GM19023 (cell line): ENCODE measurements at regions not wholly inside any gene's neighbourhood (a gene's known extent, or its start where the extent isn't known, plus 50 kb on each side); places are given as distances from the start of the nearest gene placed in this dataset.
A peak's percentile ranks its signal among the peaks of the same experiment; 100 is the strongest.
"Not testable (repeated sequence)": the region's sequence is repeated elsewhere in the genome, so short reads cannot be mapped to it uniquely, and the experiment has no call there.

ENCODE experiments used
- ATAC-seq: cut with Tn5 transposase; IDR thresholded peaks from one replicate; pipeline ENCODE4 v1.9.1; 2021; ENCODE audit warnings: mild to moderate bottlenecking, moderate library complexity; ENCODE audit not compliant: unreplicated experiment

DNA sequence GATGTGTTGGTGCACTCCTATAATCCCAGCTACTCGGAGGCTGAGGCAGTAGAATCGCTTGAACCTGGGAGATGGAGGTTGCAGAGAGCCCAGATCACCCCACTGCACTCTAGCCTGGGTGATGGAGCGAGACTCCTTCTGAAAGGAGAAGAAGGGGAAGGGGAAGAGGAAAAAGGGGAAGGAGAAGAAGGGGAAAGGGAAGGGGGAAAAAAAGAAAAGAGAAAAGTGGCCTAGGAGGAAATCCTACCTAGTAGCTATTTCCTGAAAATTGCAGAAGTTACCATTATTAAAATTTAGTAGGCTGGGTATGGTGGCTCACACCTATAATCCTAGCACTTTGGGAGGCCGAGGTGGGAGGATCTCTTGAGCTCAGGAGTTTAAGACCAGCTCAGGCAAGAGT is 67.4 kb downstream of the ARRDC3 start:
- no peak for ATAC-seq

DNA sequence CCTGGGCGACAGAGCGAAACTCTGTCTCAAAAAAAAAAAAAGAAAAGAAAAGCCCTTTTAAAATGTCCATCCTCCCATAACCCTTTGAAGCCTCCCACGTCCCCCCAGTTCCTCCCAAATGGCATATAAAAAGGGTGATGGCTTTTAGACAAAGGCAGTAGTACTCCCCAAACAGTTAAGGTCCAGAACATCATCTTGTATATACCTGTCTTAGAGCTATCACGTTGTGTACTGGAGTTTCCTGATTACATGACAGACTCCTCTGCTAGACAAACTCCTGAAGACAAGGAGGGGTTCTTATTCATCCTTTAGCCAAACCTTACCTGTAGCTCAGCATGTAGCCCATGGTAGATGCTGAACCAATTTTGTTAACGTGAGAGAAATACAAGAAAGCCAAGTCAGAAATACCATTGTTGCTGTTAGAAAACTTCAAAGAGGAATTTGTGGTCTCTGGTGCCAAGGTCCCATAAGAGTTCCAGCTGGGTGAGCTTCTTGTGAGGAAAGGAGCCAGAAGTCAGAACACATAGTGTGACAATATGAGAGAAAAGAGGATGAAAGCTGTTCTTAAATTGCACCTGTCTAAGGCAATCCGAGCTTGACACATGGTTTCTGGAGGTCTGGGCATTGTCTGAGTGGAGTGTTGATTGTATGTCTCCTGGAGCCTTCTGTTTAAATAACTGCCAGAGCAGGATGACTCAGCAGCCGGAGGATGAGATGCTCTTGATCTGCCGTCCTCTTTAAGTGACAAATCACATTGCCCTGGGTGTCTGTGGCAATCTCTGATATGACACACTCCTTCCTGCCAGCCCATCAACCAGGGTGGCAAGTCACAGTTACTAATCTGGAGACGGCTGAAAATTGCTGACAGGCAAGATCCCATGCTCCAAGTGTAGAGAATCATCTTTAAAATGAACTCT is 69.1 kb downstream of the ARRDC3 start:
- ATAC-seq: no peak

DNA sequence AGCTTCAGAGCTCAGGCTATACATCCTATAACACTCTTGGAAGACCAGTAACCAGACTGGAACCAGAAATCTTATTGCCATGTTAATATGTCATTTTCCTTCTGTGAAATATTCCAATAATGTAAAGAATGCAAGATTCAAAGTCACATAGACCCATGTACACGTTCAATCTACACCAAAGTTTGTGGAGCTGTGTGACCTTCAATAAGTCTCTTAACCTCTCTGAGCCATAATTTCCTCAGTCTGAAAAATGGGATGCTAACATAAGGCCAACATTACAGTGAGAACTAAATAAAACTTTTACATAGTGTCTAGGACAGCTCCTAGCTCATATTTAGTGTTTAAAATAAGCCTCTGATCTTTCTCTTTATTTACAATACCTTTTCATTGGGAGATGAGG is 70.4 kb downstream of the ARRDC3 start:
- ATAC-seq: no peak

DNA sequence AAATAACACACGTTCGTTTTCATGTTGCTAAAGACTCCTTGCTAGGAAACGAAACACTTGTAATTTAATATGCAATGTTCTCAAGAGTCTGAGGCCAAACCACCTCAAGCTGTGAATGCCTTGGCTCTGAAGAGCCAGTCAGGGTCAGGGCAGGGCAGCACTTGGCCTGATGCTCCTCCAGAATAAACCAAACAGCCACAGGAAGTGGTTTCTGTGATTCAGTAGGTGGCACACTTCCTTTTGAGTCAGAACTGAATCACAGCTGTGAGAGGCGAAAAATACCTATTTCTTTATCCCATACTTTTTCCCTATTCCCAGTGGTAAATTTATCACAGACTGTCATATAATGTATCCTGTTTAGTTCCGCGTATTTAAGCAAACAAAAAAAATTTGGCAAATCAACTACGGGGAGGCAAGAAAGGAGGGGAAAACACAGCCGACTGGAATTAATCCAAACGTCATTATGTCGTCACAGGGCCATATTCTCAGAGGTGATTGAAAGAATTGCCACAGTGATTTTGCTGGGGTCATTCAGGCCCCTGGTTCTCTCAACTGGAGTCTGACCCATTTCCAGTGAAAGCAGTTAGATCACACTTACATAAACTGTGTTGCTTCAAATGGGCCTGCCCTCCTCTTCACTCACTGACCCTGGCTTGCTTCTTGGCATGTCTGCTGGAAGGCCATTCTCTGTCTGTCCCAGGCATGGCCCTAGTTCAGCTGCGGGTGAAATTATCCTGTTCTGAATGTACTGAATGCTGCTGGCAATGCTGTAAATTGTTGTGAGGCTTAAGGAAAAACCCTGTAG is 71.2 kb downstream of the ARRDC3 start:
- ATAC-seq: peak; percentile 94

DNA sequence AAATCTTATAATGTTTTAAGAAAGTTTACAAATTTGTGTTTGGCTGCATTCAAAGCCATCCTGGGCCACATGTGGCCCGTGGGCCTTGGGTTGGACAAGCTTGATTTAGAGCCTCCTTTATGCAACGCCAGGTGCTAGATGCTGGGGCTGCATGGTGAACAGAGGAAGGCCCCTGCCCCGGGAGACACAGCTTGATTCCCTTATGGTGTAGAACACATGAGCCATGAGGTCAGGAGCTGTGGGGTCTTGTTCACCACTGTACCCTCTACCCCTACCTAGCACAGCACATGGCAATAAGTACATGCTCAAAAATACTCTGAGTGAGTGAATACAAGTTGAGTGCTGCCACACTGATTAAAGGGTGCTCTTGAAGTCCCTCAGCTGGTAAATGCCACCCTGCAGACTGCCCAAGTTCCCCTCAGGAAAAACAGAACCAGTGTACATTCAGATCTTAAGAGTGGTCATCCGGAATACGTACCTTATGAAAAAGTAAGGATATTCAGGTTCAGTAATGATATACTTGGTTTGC is 71.9 kb downstream of the ARRDC3 start:
- ATAC-seq: peak; percentile 14

DNA sequence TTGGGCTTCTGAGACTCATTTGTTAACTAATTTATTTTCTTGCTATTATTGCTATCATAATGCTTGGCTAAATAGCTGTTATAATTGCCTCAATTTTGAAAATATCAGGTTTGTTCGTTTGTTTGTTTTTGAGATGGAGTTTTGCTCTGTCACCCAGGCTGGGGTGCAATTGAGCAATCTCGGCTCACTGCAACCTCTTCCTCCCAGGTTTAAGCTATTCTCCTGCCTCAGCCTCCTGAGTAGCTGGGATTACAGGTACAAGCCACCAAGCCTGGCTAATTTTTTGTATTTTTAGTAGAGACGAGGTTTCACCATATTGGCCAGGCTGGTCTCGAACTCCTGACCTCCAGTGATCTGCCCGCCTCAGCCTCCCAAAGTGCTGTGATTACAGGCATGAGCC is 75.0 kb downstream of the ARRDC3 start:
- not testable (repeated sequence) for ATAC-seq

DNA sequence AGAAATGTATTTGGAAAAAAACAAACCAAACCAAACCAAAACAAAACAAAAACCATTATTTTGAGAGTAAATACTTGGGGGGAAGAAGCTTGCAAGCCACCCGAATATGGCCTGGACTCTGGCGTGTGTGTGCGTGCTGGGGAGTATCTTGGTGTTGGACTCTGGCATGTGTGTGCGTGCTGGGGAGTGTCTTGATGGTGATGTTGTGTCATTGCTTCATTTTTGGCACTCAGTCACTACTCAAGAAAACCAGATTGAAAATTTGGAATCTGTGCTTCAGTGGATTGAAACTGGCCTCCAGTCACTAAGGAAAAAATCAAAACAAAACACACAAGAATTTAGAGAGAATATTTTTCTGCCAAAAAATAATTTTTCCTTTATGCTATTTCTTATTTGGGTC is 76.1 kb downstream of the ARRDC3 start:
- ATAC-seq: no peak

DNA sequence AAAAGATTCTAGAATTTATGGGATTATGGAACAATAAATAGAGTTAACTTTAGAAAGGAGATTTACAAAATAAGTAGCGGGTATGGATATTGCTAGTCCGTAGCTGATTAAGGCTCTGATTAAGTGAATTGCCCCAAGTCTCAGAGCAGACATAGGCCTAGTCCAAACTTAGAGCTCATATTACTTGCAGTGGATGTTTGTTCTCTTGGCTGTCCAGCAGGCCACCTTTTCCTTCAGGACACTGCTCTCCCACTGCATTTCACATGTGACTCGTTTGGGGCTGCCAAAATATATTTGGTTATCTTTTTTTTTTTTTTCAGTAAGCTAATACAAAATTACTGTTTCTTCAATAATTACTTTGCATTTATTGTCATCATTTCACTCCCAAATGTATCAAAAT is 76.6 kb downstream of the ARRDC3 start:
- ATAC-seq: no peak

DNA sequence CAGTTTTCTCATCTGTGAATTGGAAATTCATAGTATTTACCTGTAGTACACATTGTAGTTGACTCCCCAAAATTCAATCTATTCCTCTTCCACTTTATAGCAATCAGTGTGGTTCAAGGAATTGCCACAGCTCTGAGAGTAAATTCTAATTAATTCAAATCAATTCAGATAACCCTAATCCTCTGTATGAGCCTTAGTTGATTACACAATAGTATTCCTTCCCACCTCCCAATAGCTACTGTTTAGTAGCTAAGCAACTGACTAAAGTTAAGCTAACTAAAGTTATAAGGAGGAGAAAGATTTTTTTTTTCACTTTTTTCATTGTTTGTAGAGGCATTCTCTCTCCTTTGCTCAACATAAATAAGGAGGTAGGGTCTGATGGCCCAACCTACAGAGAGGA is 77.5 kb downstream of the ARRDC3 start:
- no peak for ATAC-seq

DNA sequence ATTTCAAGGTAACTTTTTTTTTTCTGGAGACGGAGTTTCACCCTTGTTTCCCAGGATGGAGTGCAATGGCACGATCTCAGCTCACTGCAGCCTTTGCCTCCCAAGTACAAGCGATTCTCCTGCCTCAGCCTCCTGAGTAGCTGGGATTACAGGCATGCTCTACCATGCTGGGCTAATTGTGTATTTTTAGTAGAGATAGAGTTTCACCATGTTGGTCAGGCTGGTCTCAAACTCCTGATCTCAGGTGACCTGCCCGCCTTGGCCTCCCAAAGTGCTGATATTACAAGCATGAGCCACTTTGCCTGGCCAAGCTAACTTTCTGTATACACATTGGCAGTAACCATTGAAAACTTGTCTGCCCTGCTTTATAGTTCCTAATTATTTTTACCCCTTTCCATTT is 79.1 kb downstream of the ARRDC3 start:
- ATAC-seq: not testable (repeated sequence)

DNA sequence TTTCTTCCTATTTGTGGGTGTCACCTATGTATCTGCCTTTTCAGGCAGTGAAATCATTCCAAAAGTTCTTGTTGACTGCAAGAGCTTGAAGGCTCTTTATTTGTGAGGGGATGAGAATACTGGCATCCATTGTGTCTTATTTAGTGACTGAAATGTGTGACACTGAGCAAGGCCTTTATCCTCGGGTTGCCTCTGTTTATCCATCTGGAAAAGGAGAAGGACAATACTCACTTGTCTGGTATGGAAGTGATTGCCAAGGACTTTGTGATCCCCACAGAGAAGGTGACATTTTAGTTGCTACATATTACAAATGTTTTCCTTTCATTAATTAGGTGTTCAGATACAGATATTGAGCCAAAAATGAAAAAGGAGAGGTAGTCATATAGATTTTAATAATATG is 80.2 kb downstream of the ARRDC3 start:
- no peak for ATAC-seq

DNA sequence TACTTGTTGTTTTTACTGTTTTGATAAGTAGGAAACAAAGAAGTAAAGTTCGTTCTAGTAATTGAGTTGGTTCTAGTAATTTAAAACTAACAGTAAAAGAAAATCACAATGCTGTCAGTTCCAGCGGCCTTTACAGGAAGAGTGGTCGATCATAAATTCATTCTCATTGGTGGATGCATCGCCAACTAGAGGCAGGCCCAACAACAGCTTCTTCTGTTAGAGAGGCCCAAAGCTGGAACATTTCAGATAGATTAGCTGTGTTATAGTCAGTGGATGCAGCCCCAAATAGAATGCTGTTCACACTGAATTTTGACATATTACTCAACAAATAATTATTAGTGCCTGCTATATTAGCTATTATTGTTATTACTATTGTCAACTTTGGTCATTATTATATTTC is 80.8 kb downstream of the ARRDC3 start:
- ATAC-seq: no peak

DNA sequence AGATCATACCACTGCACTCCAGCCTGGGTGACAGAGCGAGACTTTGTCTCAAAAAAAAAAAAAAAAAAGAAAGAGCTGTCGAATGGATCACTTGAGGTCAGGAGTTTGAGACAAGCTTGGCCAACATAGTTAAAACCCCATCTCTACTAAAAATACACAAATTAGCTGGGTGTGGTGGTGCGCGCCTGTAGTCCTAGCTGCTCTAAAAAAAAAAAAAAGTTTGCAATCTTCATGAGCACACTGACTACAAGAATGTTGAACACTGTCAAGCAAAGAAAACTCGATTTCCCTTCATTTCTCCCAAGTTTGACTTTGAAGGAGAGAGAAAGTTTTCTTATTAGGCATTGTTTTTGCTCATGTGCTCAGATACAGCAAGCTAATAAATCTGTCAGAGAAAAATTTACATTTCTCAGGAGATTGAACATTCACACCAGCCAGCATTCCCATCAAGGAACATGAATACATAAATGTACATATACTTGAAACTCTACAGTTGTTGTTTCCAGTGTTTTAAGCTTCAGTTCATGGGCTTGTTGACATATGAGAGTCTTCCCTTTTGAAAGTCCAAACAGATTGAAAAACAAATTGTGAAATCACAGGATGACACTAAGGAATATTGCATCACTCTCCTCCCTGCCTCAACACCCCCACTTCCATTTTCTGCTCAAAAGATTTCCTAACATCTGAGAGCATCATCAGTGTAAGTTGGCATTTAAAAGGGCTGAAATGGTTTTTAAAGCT is 81.8 kb downstream of the ARRDC3 start:
- no peak for ATAC-seq

DNA sequence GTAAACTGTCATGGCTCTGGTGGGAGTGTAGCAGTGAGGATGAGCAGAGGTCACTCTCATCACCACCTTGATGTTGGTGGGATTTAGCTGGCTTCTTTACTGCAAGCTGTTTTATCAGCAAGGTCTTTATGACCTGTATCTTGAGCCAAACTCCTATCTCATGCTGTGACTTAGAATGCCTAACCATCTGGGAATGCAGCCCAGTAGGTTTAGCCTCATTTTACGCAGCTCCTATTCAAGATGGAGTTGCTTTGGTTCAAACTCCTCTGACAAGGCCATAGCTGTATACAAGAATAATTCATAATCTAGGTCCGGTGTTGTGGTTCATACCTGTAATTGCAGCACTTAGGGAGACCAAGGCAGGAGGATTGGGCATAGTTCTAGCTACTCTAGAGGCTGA is 85.1 kb downstream of the ARRDC3 start:
- ATAC-seq: no peak

DNA sequence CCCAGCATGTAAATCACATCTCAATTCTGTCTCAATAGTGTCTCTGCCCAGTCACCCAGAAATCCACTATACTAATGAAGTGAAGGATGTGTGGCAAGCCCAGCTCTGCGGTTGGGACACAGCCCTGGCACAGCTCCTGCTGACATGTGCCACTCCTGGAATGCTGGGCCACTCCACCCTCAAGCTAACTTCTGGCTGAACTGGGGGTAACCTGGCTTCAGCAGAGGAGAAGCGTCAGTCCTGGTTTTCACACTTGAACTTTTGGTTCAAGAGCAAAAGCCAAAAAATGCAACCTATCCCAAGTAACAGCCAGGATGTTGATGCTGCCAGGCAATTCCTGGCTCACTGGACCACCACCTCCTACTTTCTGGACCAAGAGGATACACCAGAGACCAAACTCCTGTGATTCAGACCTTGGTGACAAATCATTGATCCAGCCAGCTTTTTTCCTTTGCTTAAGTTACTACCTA is 86.4 kb downstream of the ARRDC3 start:
- no peak for ATAC-seq

DNA sequence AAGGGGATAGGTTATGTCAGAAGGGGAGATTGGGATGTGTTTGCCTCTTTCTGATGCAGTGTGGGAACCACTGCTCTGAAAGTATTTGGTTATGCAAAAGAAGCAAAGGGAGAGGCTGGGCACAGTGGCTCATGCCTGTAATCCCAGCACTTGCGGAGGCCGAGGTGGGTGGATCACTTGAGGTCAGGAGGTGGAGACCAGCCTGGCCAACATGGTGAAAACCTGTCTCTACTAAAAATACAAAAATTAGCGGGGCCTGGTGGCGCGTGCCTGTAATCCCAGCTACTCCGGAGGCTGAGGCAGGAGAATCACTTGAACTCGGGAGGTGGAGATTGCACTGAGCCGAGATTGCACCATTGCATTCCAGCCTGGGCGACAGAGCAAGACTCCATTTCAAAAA is 87.0 kb downstream of the ARRDC3 start:
- not testable (repeated sequence) for ATAC-seq

DNA sequence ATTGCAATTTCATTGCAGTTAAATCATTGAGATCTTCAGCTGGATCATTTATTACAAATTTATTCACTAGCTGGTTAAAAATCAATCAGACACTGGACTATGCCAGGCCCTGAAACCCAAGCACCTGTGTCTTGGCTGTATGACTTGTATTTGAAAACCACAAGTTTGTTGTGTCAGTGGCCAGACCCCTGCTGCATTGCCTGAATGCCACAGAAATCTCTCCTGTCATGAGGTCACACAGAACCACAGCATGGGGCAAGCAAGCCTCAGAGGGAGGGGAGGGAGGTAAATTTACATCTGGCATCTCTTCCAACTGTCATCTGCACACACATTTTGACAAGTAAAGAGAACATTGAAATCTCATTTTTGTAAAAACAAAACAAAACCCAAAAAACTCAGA is 90.0 kb downstream of the ARRDC3 start:
- peak; percentile 98 for ATAC-seq

DNA sequence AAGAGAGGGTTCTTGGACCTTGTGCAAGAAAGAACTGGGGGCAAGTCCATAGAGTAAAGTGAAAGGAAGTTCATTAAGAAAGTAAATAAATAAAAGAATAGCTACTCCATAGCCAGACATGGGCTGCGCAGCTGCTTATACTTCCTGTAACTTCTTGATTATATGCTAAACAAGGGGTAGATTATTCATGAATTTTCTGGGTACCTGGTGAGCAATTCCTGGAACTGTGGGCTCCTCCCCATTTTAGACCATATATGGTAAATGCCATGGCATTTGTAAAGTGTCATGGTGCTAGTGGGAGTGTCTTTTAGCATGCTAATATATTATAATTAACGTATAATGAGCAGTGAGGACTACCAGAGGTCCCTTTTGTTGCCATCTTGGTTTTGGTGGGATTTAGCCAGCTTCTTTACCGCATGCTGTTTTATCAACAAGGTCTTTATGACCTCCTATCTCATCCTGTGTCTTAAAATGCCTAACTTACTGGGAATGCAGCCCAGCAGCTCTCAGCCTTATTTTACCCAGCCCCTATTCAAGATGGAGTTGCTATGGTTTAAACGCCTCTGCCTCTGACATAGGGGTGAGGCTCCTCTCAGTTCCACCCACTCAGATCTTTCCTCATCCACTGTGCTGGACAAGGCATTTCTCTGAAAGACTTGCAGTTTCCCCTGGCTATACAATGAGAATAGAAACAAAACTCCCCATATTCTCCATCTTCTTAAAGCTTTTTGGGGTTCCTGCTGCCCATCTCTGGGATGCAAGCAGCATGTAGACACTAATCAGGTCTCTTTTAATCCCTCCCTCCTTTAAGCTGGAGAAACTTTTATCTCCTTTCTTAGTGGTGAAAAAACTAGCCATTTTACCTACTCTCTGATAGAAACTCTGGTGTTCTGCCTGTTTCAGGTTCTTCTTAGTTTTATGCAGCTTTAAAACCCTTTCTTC is 91.2 kb downstream of the ARRDC3 start:
- ATAC-seq: no peak

DNA sequence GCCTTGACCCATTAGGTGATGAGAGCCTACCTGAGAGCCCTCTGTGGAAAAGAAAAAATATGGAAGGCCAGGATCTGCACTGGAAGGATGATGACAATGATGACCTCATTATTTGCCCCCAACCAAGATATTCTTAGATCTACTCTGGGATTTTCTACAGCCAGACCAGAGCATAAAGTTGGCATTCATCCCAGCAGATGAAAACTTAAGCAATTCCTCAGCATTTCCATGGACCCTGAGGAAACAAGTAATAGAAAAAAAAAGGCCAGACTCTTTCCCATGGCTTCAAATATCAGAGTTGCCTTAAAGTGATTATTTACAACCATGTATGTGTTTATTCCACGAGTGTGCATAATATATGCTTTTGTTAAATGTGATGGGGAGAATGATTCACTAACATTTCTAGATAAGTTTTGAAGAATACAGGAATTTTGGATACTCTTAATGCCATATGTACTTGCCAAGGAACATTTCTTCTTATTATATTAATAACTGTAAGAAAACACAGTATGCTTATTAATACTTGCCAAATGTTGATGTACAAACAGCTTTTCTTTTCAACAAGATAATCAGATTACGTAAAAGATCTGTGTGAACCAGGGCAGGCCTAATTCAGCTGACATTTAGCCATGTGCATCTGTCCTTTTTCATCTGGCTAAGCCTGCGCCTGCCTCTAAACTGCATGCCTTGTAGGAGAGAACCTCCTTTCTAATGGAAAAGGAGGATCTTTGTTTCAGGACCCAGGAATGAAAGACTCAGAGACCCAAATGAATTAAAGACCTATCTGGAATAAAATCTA is 94.8 kb downstream of the ARRDC3 start:
- ATAC-seq: no peak
